OCI-LY1 (cell line): ENCODE measurements at regions not wholly inside any gene's neighbourhood (a gene's known extent, or its start where the extent isn't known, plus 50 kb on each side); places are given as distances from the start of the nearest gene placed in this dataset.

Experiments used
- EZH2 ChIP-seq: fragments of 200-600 bp; sonication (generic), shearing (Covaris generic); IDR thresholded peaks from 2 replicates; pipeline ENCODE4 v1.8.0; 2017; ENCODE audit warnings: borderline replicate concordance, mixed run types, mild to moderate bottlenecking, antibody characterized with exemption, low read length, moderate library complexity, mixed read lengths
- TF ChIP-seq, protein P1 (sequence below): fragments of 200-600 bp; sonication (generic), shearing (Covaris generic); IDR thresholded peaks from 2 replicates; pipeline ENCODE4 v1.5.1; 2017; ENCODE audit warnings: mild to moderate bottlenecking, antibody characterized with exemption, low read length, moderate library complexity, mixed read lengths

GRCh38 chr3:104190681-104191080 lies 1176.0 kb upstream of the ALCAM start:
- TF ChIP-seq, protein P1, sequence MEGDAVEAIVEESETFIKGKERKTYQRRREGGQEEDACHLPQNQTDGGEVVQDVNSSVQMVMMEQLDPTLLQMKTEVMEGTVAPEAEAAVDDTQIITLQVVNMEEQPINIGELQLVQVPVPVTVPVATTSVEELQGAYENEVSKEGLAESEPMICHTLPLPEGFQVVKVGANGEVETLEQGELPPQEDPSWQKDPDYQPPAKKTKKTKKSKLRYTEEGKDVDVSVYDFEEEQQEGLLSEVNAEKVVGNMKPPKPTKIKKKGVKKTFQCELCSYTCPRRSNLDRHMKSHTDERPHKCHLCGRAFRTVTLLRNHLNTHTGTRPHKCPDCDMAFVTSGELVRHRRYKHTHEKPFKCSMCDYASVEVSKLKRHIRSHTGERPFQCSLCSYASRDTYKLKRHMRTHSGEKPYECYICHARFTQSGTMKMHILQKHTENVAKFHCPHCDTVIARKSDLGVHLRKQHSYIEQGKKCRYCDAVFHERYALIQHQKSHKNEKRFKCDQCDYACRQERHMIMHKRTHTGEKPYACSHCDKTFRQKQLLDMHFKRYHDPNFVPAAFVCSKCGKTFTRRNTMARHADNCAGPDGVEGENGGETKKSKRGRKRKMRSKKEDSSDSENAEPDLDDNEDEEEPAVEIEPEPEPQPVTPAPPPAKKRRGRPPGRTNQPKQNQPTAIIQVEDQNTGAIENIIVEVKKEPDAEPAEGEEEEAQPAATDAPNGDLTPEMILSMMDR = no peak
- TF ChIP-seq EZH2 = no peak
